HCT116 (cell line): ENCODE measurements at regions not wholly inside any gene's neighbourhood (a gene's known extent, or its start where the extent isn't known, plus 50 kb on each side); places are given as distances from the start of the nearest gene placed in this dataset.

ENCODE experiments used
- ATAC-seq: fragments of 200-7000 bp; cut with Tn5 transposase; 2 replicates; pipeline ENCODE4 v1.9.1; 2020; ENCODE audit warnings: mild to moderate bottlenecking, moderate library complexity
- BruUV-seq: library from RNA; stranded (reverse); fragments of 400-500 nt; replicated peaks from 2 replicates; lab custom pipeline; 2021; lab: Mats Ljungman, UMichigan
- CTCF ChIA-PET: fragments of 300-600 bp; sonication (Branson Sonifier 250); formaldehyde crosslinking; loops from one replicate; lab custom pipeline; 2021; ENCODE audit warnings: antibody characterized with exemption; lab: Charles Lee
- POLR2A ChIA-PET: fragments of 300-600, 350-600 bp; sonication (Branson Sonifier 250); formaldehyde crosslinking; loops from one replicate; lab custom pipeline; 2021; ENCODE audit warnings: antibody characterized with exemption; lab: Charles Lee
- RAD21 ChIA-PET, 2 experiments: fragments of 300-600 bp; sonication (Branson Sonifier 250); formaldehyde crosslinking; loops; one replicate each; lab custom pipeline; 2023; ENCODE audit warnings: low total read pairs in 2 of 2; ENCODE audit not compliant: uncharacterized antibody in 2 of 2, unreplicated experiment in 2 of 2, low non-redundant PET in 1 of 2; lab: Charles Lee
- DNase-seq: peaks from one replicate; pipeline ENCODE4 v3.0.0-alpha.2; 2010; ENCODE audit warnings: low read depth, low spot score
- H2AFZ ChIP-seq: fragments of 200-600 bp; shearing (Covaris generic), sonication (generic); 2 replicates; pipeline ENCODE4 v1.6.1; 2017; ENCODE audit warnings: low read depth, mixed run types, mixed read lengths, antibody characterized with exemption, low read length; ENCODE audit not compliant: poor library complexity, severe bottlenecking
- H3K27ac ChIP-seq: 2 replicates; pipeline ENCODE4 v1.5.1; 2012; ENCODE audit warnings: low read depth, low read length
- H3K27me3 ChIP-seq: fragments of 200-600 bp; sonication (generic); 2 replicates; pipeline ENCODE4 v1.6.1; 2016; ENCODE audit warnings: mixed run types, low read length, mixed read lengths; ENCODE audit not compliant: insufficient read depth
- H3K36me3 ChIP-seq, 2 experiments: fragments of 200-500 bp in 1 of 2; fragments of 200-600 bp in 1 of 2; sonication (Bioruptor generic) in 1 of 2; sonication (generic) in 1 of 2; 2 replicates each; pipeline versions ENCODE4 v1.5.1 to v1.6.1; 2014 to 2016; ENCODE audit warnings: low read length in 2 of 2, inconsistent platforms in 1 of 2, mixed read lengths in 1 of 2, mixed run types in 1 of 2; ENCODE audit not compliant: insufficient read depth in 2 of 2, control insufficient read depth in 1 of 2
- H3K4me1 ChIP-seq, 2 experiments: fragments of 200-600 bp in 1 of 2; sonication (generic) in 1 of 2; 2 replicates each; pipeline versions ENCODE4 v1.5.1 to v1.6.1; 2012 to 2017; ENCODE audit warnings: low read length in 2 of 2, inconsistent platforms in 1 of 2, mild to moderate bottlenecking in 1 of 2, mixed read lengths in 1 of 2, mixed run types in 1 of 2, moderate library complexity in 1 of 2; ENCODE audit not compliant: insufficient read depth in 2 of 2, control insufficient read depth in 1 of 2
- H3K4me2 ChIP-seq: fragments of 200-600 bp; sonication (generic); 2 replicates; pipeline ENCODE4 v1.6.1; 2017; ENCODE audit warnings: mixed run types, low read length, mixed read lengths
- H3K4me3 ChIP-seq, 2 experiments: fragments of 200-600 bp in 1 of 2; sonication (generic) in 1 of 2; replicated peaks in 1 of 2; 2 replicates each; pipeline ENCODE4 v1.5.1; 2011 to 2016; ENCODE audit warnings: low read length in 2 of 2, control low read depth in 1 of 2, low read depth in 1 of 2, mild to moderate bottlenecking in 1 of 2, mixed read lengths in 1 of 2, mixed run types in 1 of 2
- H3K79me2 ChIP-seq: fragments of 200-600 bp; sonication (generic); 2 replicates; pipeline ENCODE4 v1.6.1; 2017; ENCODE audit warnings: mild to moderate bottlenecking, mixed run types, low read length, moderate library complexity, mixed read lengths; ENCODE audit not compliant: insufficient read depth
- H3K9ac ChIP-seq: fragments of 200-600 bp; sonication (generic); 2 replicates; pipeline ENCODE4 v1.6.1; 2016; ENCODE audit warnings: low read length, mixed read lengths
- H3K9me2 ChIP-seq: fragments of 200-600 bp; sonication (generic), shearing (Covaris generic); 2 replicates; pipeline ENCODE4 v1.6.1; 2017; ENCODE audit warnings: mixed run types, mild to moderate bottlenecking, moderate library complexity; ENCODE audit not compliant: insufficient read depth
- H3K9me3 ChIP-seq, 2 experiments: fragments of 200-500 bp in 1 of 2; fragments of 200-600 bp in 1 of 2; sonication (Bioruptor generic) in 1 of 2; sonication (generic) in 1 of 2; 2 replicates each; pipeline ENCODE4 v1.6.1; 2014 to 2017; ENCODE audit warnings: low read length in 2 of 2, mixed read lengths in 2 of 2, inconsistent platforms in 1 of 2, low read depth in 1 of 2, mild to moderate bottlenecking in 1 of 2, mixed run types in 1 of 2, moderate library complexity in 1 of 2; ENCODE audit not compliant: control insufficient read depth in 1 of 2, insufficient read depth in 1 of 2
- H4K20me1 ChIP-seq: fragments of 200-600 bp; sonication (generic), shearing (Covaris generic); 2 replicates; pipeline ENCODE4 v1.6.1; 2017; ENCODE audit warnings: mixed run types, mild to moderate bottlenecking, moderate library complexity; ENCODE audit not compliant: insufficient read depth
- CBX3 ChIP-seq: IDR thresholded peaks from 2 replicates; pipeline ENCODE4 v1.6.1; 2012; ENCODE audit warnings: low read depth
- CEBPB ChIP-seq: IDR thresholded peaks from 2 replicates; pipeline ENCODE4 v1.6.1; 2012; ENCODE audit warnings: low read depth
- EGR1 ChIP-seq: IDR thresholded peaks from 2 replicates; pipeline ENCODE4 v1.6.1; 2012; ENCODE audit warnings: low read depth
- ELF1 ChIP-seq: IDR thresholded peaks from 2 replicates; pipeline ENCODE4 v1.6.1; 2012; ENCODE audit warnings: low read depth, borderline replicate concordance
- EZH2 ChIP-seq: fragments of 200-600 bp; sonication (generic); IDR thresholded peaks from 2 replicates; pipeline ENCODE4 v1.6.1; 2017; ENCODE audit warnings: antibody characterized with exemption, mixed run types
- EZH2phosphoT487 ChIP-seq: fragments of 200-600 bp; IDR thresholded peaks from 2 replicates; pipeline ENCODE4 v1.6.1; 2018; ENCODE audit warnings: antibody characterized with exemption, borderline replicate concordance
- FOSL1 ChIP-seq: IDR thresholded peaks from 2 replicates; pipeline ENCODE4 v1.6.1; 2012; ENCODE audit warnings: low read depth
- MAX ChIP-seq: IDR thresholded peaks from 2 replicates; pipeline ENCODE4 v1.6.1; 2012
- SIN3A ChIP-seq: IDR thresholded peaks from 2 replicates; pipeline ENCODE4 v1.6.1; 2012; ENCODE audit warnings: low read depth
- SP1 ChIP-seq: IDR thresholded peaks from 2 replicates; pipeline ENCODE4 v1.6.1; 2012; ENCODE audit warnings: low read depth
- TCF7L2 ChIP-seq: IDR thresholded peaks from 2 replicates; pipeline ENCODE4 v1.7.0; 2011; ENCODE audit warnings: borderline replicate concordance, inconsistent platforms; ENCODE audit not compliant: insufficient read depth, insufficient read length; ENCODE audit errors: extremely low read depth
- YY1 ChIP-seq: IDR thresholded peaks from 2 replicates; pipeline ENCODE4 v1.6.1; 2011; ENCODE audit warnings: low read length, low read depth, moderate library complexity, mild to moderate bottlenecking; ENCODE audit not compliant: insufficient replicate concordance; ENCODE audit errors: extremely low read depth
- ZFX ChIP-seq: fragments of 450-650 bp; IDR thresholded peaks from 2 replicates; pipeline ENCODE4 v1.6.1; 2017
- ZNF274 ChIP-seq: fragments of 200-500 bp; sonication (Bioruptor generic); IDR thresholded peaks from 2 replicates; pipeline ENCODE4 v1.6.1; 2014; ENCODE audit warnings: mild to moderate bottlenecking, low read depth, low read length, inconsistent platforms
- intact Hi-C: fragments of 100-400 bp; cut with micrococcal nuclease; formaldehyde crosslinking; loops from 2 replicates; pipeline ENCODE4 v1.10.0; 2022
- TF ChIP-seq, protein P1 (sequence below): IDR thresholded peaks from 2 replicates; pipeline ENCODE4 v1.6.1; 2011; ENCODE audit warnings: mild to moderate bottlenecking, low read length, moderate library complexity; ENCODE audit not compliant: insufficient replicate concordance; ENCODE audit errors: extremely low read depth
- TF ChIP-seq, protein P2 (sequence below): IDR thresholded peaks from 2 replicates; pipeline ENCODE4 v1.6.1; 2012
- TF ChIP-seq, protein P3 (sequence below), 3 experiments: fragments of 200-600 bp in 1 of 3; sonication (generic) in 1 of 3; IDR thresholded peaks in 2 of 3; conservative IDR thresholded peaks in 1 of 3; 2 replicates each; pipeline ENCODE4 v1.5.1; 2012 to 2017; ENCODE audit warnings: low read depth in 2 of 3, low read length in 2 of 3, antibody characterized with exemption in 1 of 3, borderline replicate concordance in 1 of 3, control low read depth in 1 of 3, mild to moderate bottlenecking in 1 of 3, mixed read lengths in 1 of 3, mixed run types in 1 of 3, moderate library complexity in 1 of 3; ENCODE audit not compliant: insufficient read depth in 1 of 3

DNA sequence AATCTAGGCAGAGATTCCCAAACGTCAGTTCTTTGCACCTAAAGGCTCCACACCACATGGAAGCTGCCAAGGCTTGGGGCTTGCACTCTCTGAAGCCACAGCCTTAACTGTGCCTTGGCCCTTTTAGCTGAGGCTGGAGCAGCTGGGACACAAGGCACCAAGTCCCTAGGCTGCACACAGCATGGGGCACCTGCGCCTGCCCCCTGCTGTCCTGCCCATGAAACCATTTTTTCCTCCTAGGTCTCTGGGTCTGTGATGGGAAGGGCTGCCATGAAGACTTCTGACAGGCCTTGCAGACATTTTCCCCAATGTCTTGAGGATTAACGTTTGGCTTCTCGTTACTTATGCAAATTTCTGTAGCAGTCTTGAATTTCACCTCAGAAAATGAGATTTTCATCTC, 241.5 kb downstream of the OSR1 start:
- Histone ChIP-seq H3K36me3 (no peaks in the 10 kb centered on the region), H3K9me3 (no peaks in the 10 kb centered on the region), H3K4me1 (peaks cover 9 to 12% of the 10 kb centered on the region in 2 experiments), H3K9me2 (no peaks in the 10 kb centered on the region), H2AFZ (no peak overlapping the region), H3K4me2 (no peak overlapping the region), H3K79me2 (no peaks in the 10 kb centered on the region), H3K9ac (no peak overlapping the region), H3K27ac (no peak overlapping the region), H4K20me1 (no peaks in the 10 kb centered on the region), H3K4me3 (no peak overlapping the region), H3K27me3 (no peaks in the 10 kb centered on the region)
- TF ChIP-seq MAX = no peak
- no peak for ATAC-seq
- RAD21 ChIA-PET = no interaction called here
- POLR2A ChIA-PET = no interaction called here
- CTCF ChIA-PET = no interaction called here
- DNase-seq = no peak
- BruUV-seq = no TSS peak
- intact Hi-C loops = no loop called here

DNA sequence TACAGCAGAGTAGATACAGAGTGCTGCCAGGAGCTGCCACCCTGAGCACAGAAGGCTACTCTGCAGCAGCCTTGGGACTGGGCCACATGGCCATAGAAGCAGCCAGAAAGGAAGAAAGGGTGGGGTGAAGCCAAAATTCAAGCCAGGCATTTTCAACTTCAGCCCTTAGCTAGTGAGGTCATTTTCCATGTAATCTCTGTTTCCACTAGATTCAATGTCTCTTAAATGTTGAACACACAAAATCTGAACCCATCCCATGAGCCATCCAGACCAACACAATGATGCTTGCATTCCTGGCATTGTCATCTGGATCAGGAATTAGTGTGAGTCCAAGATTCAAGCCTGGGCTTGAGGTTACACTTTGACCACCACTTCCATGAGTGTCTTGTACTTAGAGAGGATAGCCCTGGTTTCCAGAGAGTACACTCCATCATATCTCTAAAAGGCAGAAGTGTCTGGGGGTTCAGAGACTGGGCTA, 243.6 kb downstream of the OSR1 start:
- ChIA-PET CTCF (no interaction called here), POLR2A (no interaction called here), RAD21 (no interaction called here)
- Histone ChIP-seq H3K4me3 (no peak overlapping the region), H3K4me2 (no peak overlapping the region), H3K27me3 (no peaks in the 10 kb centered on the region), H3K36me3 (no peaks in the 10 kb centered on the region), H3K4me1 (no peaks in the 10 kb centered on the region), H3K9ac (no peak overlapping the region), H3K9me2 (no peaks in the 10 kb centered on the region), H3K27ac (no peak overlapping the region), H2AFZ (no peak overlapping the region), H3K79me2 (no peaks in the 10 kb centered on the region), H3K9me3 (no peaks in the 10 kb centered on the region), H4K20me1 (no peaks in the 10 kb centered on the region)
- no peak for DNase-seq
- no peak for ATAC-seq
- intact Hi-C loops = no loop called here
- BruUV-seq = no TSS peak
- TF ChIP-seq CEBPB = no peak
- no peak for TF ChIP-seq EGR1
- TF ChIP-seq FOSL1 = no peak
- no peak for TF ChIP-seq ZFX
- TF ChIP-seq, protein P1, sequence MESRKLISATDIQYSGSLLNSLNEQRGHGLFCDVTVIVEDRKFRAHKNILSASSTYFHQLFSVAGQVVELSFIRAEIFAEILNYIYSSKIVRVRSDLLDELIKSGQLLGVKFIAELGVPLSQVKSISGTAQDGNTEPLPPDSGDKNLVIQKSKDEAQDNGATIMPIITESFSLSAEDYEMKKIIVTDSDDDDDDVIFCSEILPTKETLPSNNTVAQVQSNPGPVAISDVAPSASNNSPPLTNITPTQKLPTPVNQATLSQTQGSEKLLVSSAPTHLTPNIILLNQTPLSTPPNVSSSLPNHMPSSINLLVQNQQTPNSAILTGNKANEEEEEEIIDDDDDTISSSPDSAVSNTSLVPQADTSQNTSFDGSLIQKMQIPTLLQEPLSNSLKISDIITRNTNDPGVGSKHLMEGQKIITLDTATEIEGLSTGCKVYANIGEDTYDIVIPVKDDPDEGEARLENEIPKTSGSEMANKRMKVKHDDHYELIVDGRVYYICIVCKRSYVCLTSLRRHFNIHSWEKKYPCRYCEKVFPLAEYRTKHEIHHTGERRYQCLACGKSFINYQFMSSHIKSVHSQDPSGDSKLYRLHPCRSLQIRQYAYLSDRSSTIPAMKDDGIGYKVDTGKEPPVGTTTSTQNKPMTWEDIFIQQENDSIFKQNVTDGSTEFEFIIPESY = no peak
- no peak for TF ChIP-seq EZH2
- no peak for TF ChIP-seq EZH2phosphoT487
- TF ChIP-seq, protein P2, sequence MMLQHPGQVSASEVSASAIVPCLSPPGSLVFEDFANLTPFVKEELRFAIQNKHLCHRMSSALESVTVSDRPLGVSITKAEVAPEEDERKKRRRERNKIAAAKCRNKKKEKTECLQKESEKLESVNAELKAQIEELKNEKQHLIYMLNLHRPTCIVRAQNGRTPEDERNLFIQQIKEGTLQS = no peak
- no peak for TF ChIP-seq TCF7L2
- no peak for TF ChIP-seq CBX3
- TF ChIP-seq, protein P3, sequence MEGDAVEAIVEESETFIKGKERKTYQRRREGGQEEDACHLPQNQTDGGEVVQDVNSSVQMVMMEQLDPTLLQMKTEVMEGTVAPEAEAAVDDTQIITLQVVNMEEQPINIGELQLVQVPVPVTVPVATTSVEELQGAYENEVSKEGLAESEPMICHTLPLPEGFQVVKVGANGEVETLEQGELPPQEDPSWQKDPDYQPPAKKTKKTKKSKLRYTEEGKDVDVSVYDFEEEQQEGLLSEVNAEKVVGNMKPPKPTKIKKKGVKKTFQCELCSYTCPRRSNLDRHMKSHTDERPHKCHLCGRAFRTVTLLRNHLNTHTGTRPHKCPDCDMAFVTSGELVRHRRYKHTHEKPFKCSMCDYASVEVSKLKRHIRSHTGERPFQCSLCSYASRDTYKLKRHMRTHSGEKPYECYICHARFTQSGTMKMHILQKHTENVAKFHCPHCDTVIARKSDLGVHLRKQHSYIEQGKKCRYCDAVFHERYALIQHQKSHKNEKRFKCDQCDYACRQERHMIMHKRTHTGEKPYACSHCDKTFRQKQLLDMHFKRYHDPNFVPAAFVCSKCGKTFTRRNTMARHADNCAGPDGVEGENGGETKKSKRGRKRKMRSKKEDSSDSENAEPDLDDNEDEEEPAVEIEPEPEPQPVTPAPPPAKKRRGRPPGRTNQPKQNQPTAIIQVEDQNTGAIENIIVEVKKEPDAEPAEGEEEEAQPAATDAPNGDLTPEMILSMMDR (IDR thresholded peaks at IDR 0.05 in 2 of 3, conservative IDR thresholded peaks at IDR 0.05 in 1 of 3; ENCODE audit: borderline replicate concordance in 1 of 3, insufficient read depth in 1 of 3, low read depth in 2 of 3, low read length in 2 of 3) = no peak
- no peak for TF ChIP-seq SP1
- TF ChIP-seq YY1 = no peak
- TF ChIP-seq ELF1 = no peak
- no peak for TF ChIP-seq SIN3A
- no peak for TF ChIP-seq ZNF274
